ENCODE measurements at regions not wholly inside any gene's neighbourhood (a gene's known extent, or its start where the extent isn't known, plus 50 kb on each side); places are given as distances from the start of the nearest gene placed in this dataset.

DNA sequence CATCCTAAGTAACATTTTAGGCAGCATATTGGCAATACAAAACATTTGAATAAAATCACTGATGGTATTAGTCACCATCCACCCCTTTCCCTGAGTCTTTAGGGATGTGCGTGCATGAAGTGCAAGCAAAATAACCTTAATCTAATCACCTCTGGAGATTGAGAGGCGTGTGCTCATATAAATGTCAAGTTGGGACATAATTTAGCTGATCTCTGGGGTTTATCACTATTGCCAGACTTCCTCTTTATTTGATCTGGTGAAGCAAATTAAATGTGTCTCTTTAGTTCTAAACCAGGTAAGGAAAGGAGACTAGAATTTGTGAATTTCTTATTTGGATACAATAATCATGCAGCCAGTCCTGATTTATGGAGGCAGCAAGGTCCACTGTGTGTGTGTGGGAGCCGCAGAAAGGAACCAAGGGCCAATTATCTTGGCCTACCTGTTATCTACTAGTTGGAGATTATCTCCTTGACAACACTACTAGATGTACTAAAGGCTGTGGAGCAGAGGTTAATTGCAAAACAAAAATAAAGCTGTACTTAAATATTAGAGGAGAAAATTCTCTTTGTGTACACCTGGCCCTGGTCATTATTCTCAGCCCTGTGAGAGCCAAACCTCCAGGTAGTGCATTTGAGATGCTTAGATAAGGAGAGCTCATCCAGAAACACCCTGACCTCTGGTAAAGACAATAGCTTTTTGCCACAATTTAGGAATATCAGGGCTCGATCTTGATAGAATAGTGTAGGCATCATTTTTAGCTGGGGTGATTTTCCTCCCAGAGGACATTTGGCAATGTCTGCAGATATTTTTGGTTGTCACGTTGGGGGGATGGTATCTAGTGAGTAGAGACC, 78.2 kb downstream of the HRH4 start:
- no peak for TF ChIP-seq CTCF (IDR thresholded peaks at IDR 0.05; ENCODE audit: control insufficient read depth, extremely low read depth, insufficient read depth)
- DNase-seq (ENCODE audit: low read depth), result no peak
- H3K4me3 ChIP-seq (ENCODE audit: low read depth, low read length), result no peak overlapping the region

- no peak for DNase-seq (ENCODE audit: low read depth)
- no peak for TF ChIP-seq CTCF (IDR thresholded peaks at IDR 0.05; ENCODE audit: control insufficient read depth, extremely low read depth, insufficient read depth)
- H3K4me3 ChIP-seq (ENCODE audit: low read depth, low read length), result no peak overlapping the region
These were observed 79.6 kb downstream of the HRH4 start for GRCh38 chr18:24539866-24540617.

DNA sequence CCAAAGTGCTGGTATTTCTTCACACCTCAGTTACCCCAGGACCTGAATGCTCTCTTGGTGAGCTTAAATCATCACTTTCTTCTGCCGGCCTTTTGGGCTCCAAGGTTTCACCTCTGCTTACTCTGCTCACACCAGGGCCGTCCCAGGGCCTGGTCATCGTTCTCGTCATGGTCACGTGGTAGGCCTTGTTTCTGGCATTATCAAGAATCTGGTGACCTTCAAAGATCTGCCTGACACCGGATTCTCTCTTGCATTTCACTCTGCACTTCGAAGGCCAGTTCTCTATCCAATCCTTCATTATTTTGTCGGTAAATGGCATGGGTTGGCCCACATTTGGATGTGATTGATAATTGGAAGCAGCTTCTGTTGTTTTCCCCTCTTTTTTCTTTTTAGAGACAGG, 80.5 kb downstream of the HRH4 start:
- H3K4me3 ChIP-seq (ENCODE audit: low read depth, low read length), result no peak overlapping the region
- no peak for DNase-seq (ENCODE audit: low read depth)
- TF ChIP-seq CTCF (IDR thresholded peaks at IDR 0.05; ENCODE audit: control insufficient read depth, extremely low read depth, insufficient read depth), result no peak

DNA sequence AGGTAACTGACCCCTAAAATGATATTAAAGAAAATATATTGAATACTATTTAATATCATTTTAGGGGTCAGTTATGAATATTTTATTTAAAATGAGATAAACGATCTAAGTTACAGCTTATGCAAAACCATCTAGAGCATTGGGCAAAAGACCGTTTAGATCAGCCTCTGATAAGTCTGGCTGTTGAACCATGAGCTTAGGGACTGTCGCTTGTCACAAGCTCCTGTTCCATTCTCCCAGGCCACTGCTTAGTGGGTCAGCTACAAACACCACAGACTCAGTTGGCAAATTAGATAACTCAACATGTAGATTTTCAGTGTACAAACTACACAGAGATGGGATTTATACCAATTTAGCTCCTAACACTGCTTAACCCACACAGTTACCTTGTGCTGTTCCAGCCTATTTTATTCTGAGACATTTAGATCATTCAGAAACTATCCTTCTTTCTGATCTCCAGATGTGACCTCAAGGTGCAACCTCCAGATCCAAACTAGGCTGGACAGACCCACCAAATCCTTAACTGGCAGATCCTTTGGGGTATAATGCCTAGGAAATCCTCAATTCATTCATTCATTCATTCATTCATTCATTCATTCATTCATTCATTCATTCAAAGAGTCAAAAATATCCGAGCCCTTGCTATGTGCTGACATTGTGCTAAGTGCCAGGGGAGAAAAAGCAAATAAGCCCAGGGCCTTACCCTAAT, 82.8 kb downstream of the HRH4 start:
- TF ChIP-seq CTCF (IDR thresholded peaks at IDR 0.05; ENCODE audit: control insufficient read depth, extremely low read depth, insufficient read depth), result no peak
- no peak for DNase-seq (ENCODE audit: low read depth)
- no peak overlapping the region for H3K4me3 ChIP-seq (ENCODE audit: low read depth, low read length)

DNA sequence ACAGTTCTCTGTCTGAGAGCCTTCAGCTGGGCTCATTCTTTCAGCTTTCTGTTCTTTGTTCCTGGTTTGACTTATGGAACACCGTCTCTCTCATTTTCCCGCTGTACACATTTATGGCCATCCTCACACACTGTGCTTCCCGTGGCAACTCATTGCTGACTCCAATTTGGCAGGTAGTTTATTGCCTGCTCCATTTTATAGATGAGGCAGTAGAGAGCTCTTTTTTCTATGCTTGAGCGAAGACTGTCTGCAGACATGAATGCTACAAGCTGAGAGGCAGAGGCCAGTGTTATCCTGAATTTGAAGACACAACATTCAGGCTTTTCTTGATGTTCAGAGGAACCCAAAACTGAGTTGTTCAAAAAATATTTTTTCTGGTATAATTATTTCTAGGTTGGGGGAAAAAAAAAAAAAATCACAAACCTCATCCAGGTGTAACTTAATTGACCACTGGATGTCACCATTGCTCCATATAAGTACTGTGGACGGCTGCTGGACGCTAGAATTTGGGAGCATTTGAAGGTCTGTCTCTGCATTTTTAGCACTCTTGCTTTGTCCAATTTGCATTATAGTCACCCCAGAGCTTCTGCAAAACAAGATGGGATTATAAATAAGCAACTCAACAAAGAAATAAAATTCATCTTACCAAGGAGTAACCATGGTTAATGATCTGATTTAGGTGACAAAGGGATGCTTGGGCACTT, 83.5 kb downstream of the HRH4 start:
- DNase-seq (ENCODE audit: low read depth), result no peak
- no peak overlapping the region for H3K4me3 ChIP-seq (ENCODE audit: low read depth, low read length)
- peak; percentile 52 for TF ChIP-seq CTCF (IDR thresholded peaks at IDR 0.05; ENCODE audit: control insufficient read depth, extremely low read depth, insufficient read depth)

DNA sequence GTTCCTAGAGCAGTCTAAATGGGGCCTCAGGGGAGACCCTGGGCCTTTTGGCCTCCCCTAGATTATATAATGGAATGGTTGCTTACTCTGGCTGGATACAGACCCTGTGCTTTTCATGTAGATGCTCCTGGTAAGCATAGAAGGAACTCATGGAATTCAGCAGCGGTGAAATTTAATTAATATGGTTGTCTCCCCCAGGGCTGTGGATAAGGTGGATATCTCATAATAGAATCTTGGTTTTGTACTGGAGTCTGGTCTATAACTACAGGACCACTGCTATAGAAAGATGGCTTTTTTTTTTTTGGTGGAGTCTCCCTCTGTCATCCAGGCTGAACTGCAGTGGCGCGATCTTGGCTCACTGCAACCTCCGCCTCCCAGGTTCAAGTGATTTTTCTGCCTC, 84.5 kb downstream of the HRH4 start:
- H3K4me3 ChIP-seq (ENCODE audit: low read depth, low read length), result no peak overlapping the region
- DNase-seq (ENCODE audit: low read depth), result no peak
- TF ChIP-seq CTCF (IDR thresholded peaks at IDR 0.05; ENCODE audit: control insufficient read depth, extremely low read depth, insufficient read depth), result no peak
